ENCODE measurements at regions not wholly inside any gene's neighbourhood (a gene's known extent, or its start where the extent isn't known, plus 50 kb on each side); places are given as distances from the start of the nearest gene placed in this dataset.

- DNase-seq = no peak
- Mint-ChIP-seq H3K4me1 (no peaks in the 10 kb centered on the region), H3K9me3 (no peaks in the 10 kb centered on the region), H3K27ac (no peak overlapping the region), H3K27me3 (peaks cover 12 to 18% of the 10 kb centered on the region in 2 donors), H3K4me3 (no peak overlapping the region), H3K36me3 (no peaks in the 10 kb centered on the region)
- CTCF ChIA-PET = no interaction called here
- ATAC-seq (replicated peaks in 1 of 4) = no peak
- H3K36me3 ChIP-seq (ENCODE audit: control insufficient read depth in 2 of 2, extremely low read depth in 1 of 2, insufficient read depth in 1 of 2, low read length in 1 of 2) = no peaks in the 10 kb centered on the region
- H3K9me3 ChIP-seq = no peaks in the 10 kb centered on the region
- H3K27ac ChIP-seq (ENCODE audit: low read length) = no peak overlapping the region
- H3K27me3 ChIP-seq (replicated peaks in 1 of 2; ENCODE audit: control insufficient read depth in 2 of 2, extremely low read depth in 1 of 2, insufficient read depth in 2 of 2, low read length in 1 of 2) = peaks cover 0 to 14% of the 10 kb centered on the region in 2 experiments
- WGBS (ENCODE audit: insufficient coverage) = 58% methylated on average over 4 of the region's 5 CpGs
- POLR2A ChIA-PET = no interaction called here
- H3K4me3 ChIP-seq (ENCODE audit: control insufficient read depth in 1 of 2, extremely low read depth in 1 of 2, low read length in 1 of 2) = no peak overlapping the region
- no peaks in the 10 kb centered on the region for H3K4me1 ChIP-seq (ENCODE audit: control insufficient read depth in 1 of 2, extremely low read depth in 1 of 2, insufficient read depth in 2 of 2, low read length in 2 of 2)
Measured at GRCh38 chr1:13952985-13953384, 253.0 kb downstream of the PRDM2 start.

- Mint-ChIP-seq H3K4me3 (no peak overlapping the region), H3K27ac (no peak overlapping the region), H3K4me1 (no peaks in the 10 kb centered on the region), H3K36me3 (no peaks in the 10 kb centered on the region), H3K9me3 (no peaks in the 10 kb centered on the region), H3K27me3 (peaks cover 10 to 15% of the 10 kb centered on the region in 2 donors)
- no CpG with 5 or more reads among the region's 4 CpGs for WGBS (ENCODE audit: insufficient coverage)
- Histone ChIP-seq H3K27ac (ENCODE audit: low read length) (no peak overlapping the region), H3K36me3 (ENCODE audit: control insufficient read depth in 2 of 2, extremely low read depth in 1 of 2, insufficient read depth in 1 of 2, low read length in 1 of 2) (no peaks in the 10 kb centered on the region), H3K4me1 (ENCODE audit: control insufficient read depth in 1 of 2, extremely low read depth in 1 of 2, insufficient read depth in 2 of 2, low read length in 2 of 2) (peaks cover 0 to 5% of the 10 kb centered on the region in 2 experiments), H3K4me3 (ENCODE audit: control insufficient read depth in 1 of 2, extremely low read depth in 1 of 2, low read length in 1 of 2) (no peak overlapping the region), H3K9me3 (no peaks in the 10 kb centered on the region), H3K27me3 (replicated peaks in 1 of 2; ENCODE audit: control insufficient read depth in 2 of 2, extremely low read depth in 1 of 2, insufficient read depth in 2 of 2, low read length in 1 of 2) (peaks cover 0 to 9% of the 10 kb centered on the region in 2 experiments)
- ATAC-seq (replicated peaks in 1 of 4) (no peak), DNase-seq (no peak)
- ChIA-PET CTCF (interaction anchor here in 1 of 2 donors (0.6 kb wide), 1 partner anchor 453 kb away, joined by 3 read pairs; no protein-coding TSS in a partner anchor), POLR2A (no interaction called here)
Measured at GRCh38 chr1:13956393-13956792, 256.4 kb downstream of the PRDM2 start.

GRCh38 chr1:13960375-13960987 is 260.5 kb downstream of the PRDM2 start:
- POLR2A ChIA-PET = no interaction called here
- CTCF ChIA-PET = interaction anchor here in 1 of 2 donors (1.0 kb wide), 1 partner anchor 11 kb away, joined by 4 read pairs; no protein-coding TSS in a partner anchor

GRCh38 chr1:13964768-13965167 is 264.8 kb downstream of the PRDM2 start:
- WGBS (ENCODE audit: insufficient coverage) = 50% methylated on average over 3 of the region's 4 CpGs
- no peaks in the 10 kb centered on the region for H3K36me3 ChIP-seq (ENCODE audit: control insufficient read depth in 2 of 2, extremely low read depth in 1 of 2, insufficient read depth in 1 of 2, low read length in 1 of 2)
- H3K4me3 ChIP-seq (ENCODE audit: control insufficient read depth in 1 of 2, extremely low read depth in 1 of 2, low read length in 1 of 2) = no peak overlapping the region
- H3K9me3 ChIP-seq = no peaks in the 10 kb centered on the region
- ChIA-PET CTCF (no interaction called here), POLR2A (no interaction called here)
- H3K27ac ChIP-seq (ENCODE audit: low read length) = no peak overlapping the region
- DNase-seq (no peak), ATAC-seq (replicated peaks in 1 of 4) (no peak)
- H3K4me1 ChIP-seq (ENCODE audit: control insufficient read depth in 1 of 2, extremely low read depth in 1 of 2, insufficient read depth in 2 of 2, low read length in 2 of 2) = peaks cover 0 to 5% of the 10 kb centered on the region in 2 experiments
- Mint-ChIP-seq H3K36me3 (no peaks in the 10 kb centered on the region), H3K4me3 (no peak overlapping the region), H3K27ac (no peak overlapping the region), H3K9me3 (no peaks in the 10 kb centered on the region), H3K27me3 (peaks cover 32 to 47% of the 10 kb centered on the region in 2 donors), H3K4me1 (no peaks in the 10 kb centered on the region)
- H3K27me3 ChIP-seq (replicated peaks in 1 of 2; ENCODE audit: control insufficient read depth in 2 of 2, extremely low read depth in 1 of 2, insufficient read depth in 2 of 2, low read length in 1 of 2) = peaks cover 0 to 46% of the 10 kb centered on the region in 2 experiments

More at GRCh38 chr1:13960375-13960987, 260.5 kb downstream of the PRDM2 start:
- Mint-ChIP-seq H3K4me3 (no peak overlapping the region), H3K27ac (no peak overlapping the region), H3K27me3 (peaks cover 37 to 40% of the 10 kb centered on the region in 2 donors), H3K4me1 (no peaks in the 10 kb centered on the region), H3K9me3 (no peaks in the 10 kb centered on the region), H3K36me3 (no peaks in the 10 kb centered on the region)
- WGBS (ENCODE audit: insufficient coverage) = 11% methylated on average over 12 of the region's 12 CpGs
- Histone ChIP-seq H3K4me3 (ENCODE audit: control insufficient read depth in 1 of 2, extremely low read depth in 1 of 2, low read length in 1 of 2) (no peak overlapping the region), H3K27me3 (replicated peaks in 1 of 2; ENCODE audit: control insufficient read depth in 2 of 2, extremely low read depth in 1 of 2, insufficient read depth in 2 of 2, low read length in 1 of 2) (peaks cover 0 to 27% of the 10 kb centered on the region in 2 experiments), H3K36me3 (ENCODE audit: control insufficient read depth in 2 of 2, extremely low read depth in 1 of 2, insufficient read depth in 1 of 2, low read length in 1 of 2) (no peaks in the 10 kb centered on the region), H3K27ac (ENCODE audit: low read length) (no peak overlapping the region), H3K9me3 (no peaks in the 10 kb centered on the region), H3K4me1 (ENCODE audit: control insufficient read depth in 1 of 2, extremely low read depth in 1 of 2, insufficient read depth in 2 of 2, low read length in 2 of 2) (peaks cover 0 to 5% of the 10 kb centered on the region in 2 experiments)
- ATAC-seq (replicated peaks in 1 of 4) = peak in 3 of 4 experiments; percentile 35 to 53 (median 46)
- DNase-seq = peak in 34 of 35 experiments; percentile 15 to 77 (median 50)

GRCh38 chr1:13965770-13966398 is 265.9 kb downstream of the PRDM2 start:
- H3K4me1 ChIP-seq (ENCODE audit: control insufficient read depth in 1 of 2, extremely low read depth in 1 of 2, insufficient read depth in 2 of 2, low read length in 2 of 2) = no peaks in the 10 kb centered on the region
- no peak overlapping the region for H3K4me3 ChIP-seq (ENCODE audit: control insufficient read depth in 1 of 2, extremely low read depth in 1 of 2, low read length in 1 of 2)
- H3K9me3 ChIP-seq = no peaks in the 10 kb centered on the region
- Mint-ChIP-seq H3K36me3 (no peaks in the 10 kb centered on the region), H3K9me3 (peaks cover 0 to 9% (median 4%) of the 10 kb centered on the region in 3 donors), H3K27me3 (peaks cover 32 to 44% of the 10 kb centered on the region in 2 donors), H3K4me1 (no peaks in the 10 kb centered on the region), H3K4me3 (no peak overlapping the region), H3K27ac (no peak overlapping the region)
- 40% methylated on average over 6 of the region's 8 CpGs for WGBS (ENCODE audit: insufficient coverage)
- CTCF ChIA-PET = no interaction called here
- ATAC-seq (replicated peaks in 1 of 4) (no peak), DNase-seq (peak in 1 of 35 experiments; percentile 2)
- no peak overlapping the region for H3K27ac ChIP-seq (ENCODE audit: low read length)
- no peaks in the 10 kb centered on the region for H3K36me3 ChIP-seq (ENCODE audit: control insufficient read depth in 2 of 2, extremely low read depth in 1 of 2, insufficient read depth in 1 of 2, low read length in 1 of 2)
- POLR2A ChIA-PET = no interaction called here
- H3K27me3 ChIP-seq (replicated peaks in 1 of 2; ENCODE audit: control insufficient read depth in 2 of 2, extremely low read depth in 1 of 2, insufficient read depth in 2 of 2, low read length in 1 of 2) = peaks cover 0 to 38% of the 10 kb centered on the region in 2 experiments

- Mint-ChIP-seq H3K36me3 (peaks cover 3% of the 10 kb centered on the region), H3K27me3 (peaks cover 23 to 36% of the 10 kb centered on the region in 2 donors), H3K4me1 (no peaks in the 10 kb centered on the region), H3K9me3 (peaks cover 0 to 19% (median 14%) of the 10 kb centered on the region in 3 donors), H3K27ac (no peak overlapping the region), H3K4me3 (no peak overlapping the region)
- Histone ChIP-seq H3K36me3 (ENCODE audit: control insufficient read depth in 2 of 2, extremely low read depth in 1 of 2, insufficient read depth in 1 of 2, low read length in 1 of 2) (no peaks in the 10 kb centered on the region), H3K27ac (ENCODE audit: low read length) (no peak overlapping the region), H3K27me3 (replicated peaks in 1 of 2; ENCODE audit: control insufficient read depth in 2 of 2, extremely low read depth in 1 of 2, insufficient read depth in 2 of 2, low read length in 1 of 2) (peaks cover 0 to 31% of the 10 kb centered on the region in 2 experiments), H3K4me3 (ENCODE audit: control insufficient read depth in 1 of 2, extremely low read depth in 1 of 2, low read length in 1 of 2) (no peak overlapping the region), H3K9me3 (no peaks in the 10 kb centered on the region), H3K4me1 (ENCODE audit: control insufficient read depth in 1 of 2, extremely low read depth in 1 of 2, insufficient read depth in 2 of 2, low read length in 2 of 2) (no peaks in the 10 kb centered on the region)
- CTCF ChIA-PET = interaction anchor here in 1 of 2 donors (0.5 kb wide), 1 partner anchor 120 kb away, joined by 5 read pairs; no protein-coding TSS in a partner anchor
- ATAC-seq (replicated peaks in 1 of 4) (no peak), DNase-seq (no peak)
- 82% methylated on average over 2 of the region's 4 CpGs for WGBS (ENCODE audit: insufficient coverage)
- POLR2A ChIA-PET = no interaction called here
Measured at GRCh38 chr1:13967707-13968106, 267.7 kb downstream of the PRDM2 start.

All from T-cell (primary cell).